ENCODE measurements at regions not wholly inside any gene's neighbourhood (a gene's known extent, or its start where the extent isn't known, plus 50 kb on each side); places are given as distances from the start of the nearest gene placed in this dataset.

GRCh38 chr12:68557011-68557730, 53.5 kb upstream of the RAP1B start:
- DNase-seq, result no peak
- ATAC-seq, result no peak

GRCh38 chr12:68559246-68559645, 51.5 kb upstream of the RAP1B start:
- peak; percentile 75 for ATAC-seq
- no peak for DNase-seq

- ATAC-seq (peak; percentile 56), DNase-seq (no peak)
These were observed 50.5 kb upstream of the RAP1B start for GRCh38 chr12:68559984-68560850.

- no peak for ATAC-seq
- DNase-seq, result no peak
These were observed 49.8 kb upstream of the RAP1B start for GRCh38 chr12:68560851-68561422.

All from stimulated activated naive CD8-positive, alpha-beta T cell treated with anti-CD3 and anti-CD28 coated beads, Interleukin-15, Interleukin-2, amounts not matched to agents 100 U/mL and 50 U/mL, for 24 hours (primary cell).